ENCODE measurements at regions not wholly inside any gene's neighbourhood (a gene's known extent, or its start where the extent isn't known, plus 50 kb on each side); places are given as distances from the start of the nearest gene placed in this dataset.

- TF ChIP-seq HDGF (IDR thresholded peaks at IDR 0.05; ENCODE audit: borderline replicate concordance), result no peak
- no peak for TF ChIP-seq FOXK2 (IDR thresholded peaks at IDR 0.05)
- TF ChIP-seq ELF4 (IDR thresholded peaks at IDR 0.05), result no peak
- TF ChIP-seq LEF1 (IDR thresholded peaks at IDR 0.05; ENCODE audit: borderline replicate concordance), result no peak
Measured at GRCh38 chr5:2929779-2930178, 178.3 kb upstream of the IRX2 start.

Measured in HEK293T (cell line).